CD4-positive, alpha-beta T cell (primary cell): ENCODE measurements at regions not wholly inside any gene's neighbourhood (a gene's known extent, or its start where the extent isn't known, plus 50 kb on each side); places are given as distances from the start of the nearest gene placed in this dataset.
"Not testable (repeated sequence)": the region's sequence is repeated elsewhere in the genome, so short reads cannot be mapped to it uniquely, and the experiment has no call there.

Experiments used
- ATAC-seq: fragments of 200-7000 bp; cut with Tn5 transposase; one replicate; pipeline ENCODE4 v1.10.0; 2022; ENCODE audit warnings: mild to moderate bottlenecking; ENCODE audit not compliant: poor library complexity
- CTCF ChIA-PET: fragments of 350-600 bp; sonication (Branson Sonifier 250); formaldehyde crosslinking; loops from one replicate; lab custom pipeline; 2021; ENCODE audit warnings: antibody characterized with exemption, inconsistent platforms; lab: Charles Lee
- POLR2A ChIA-PET: fragments of 350-600 bp; sonication (Branson Sonifier 250); formaldehyde crosslinking; loops from one replicate; lab custom pipeline; 2021; ENCODE audit warnings: antibody characterized with exemption, inconsistent platforms; lab: Charles Lee
- DNase-seq, 14 experiments: peaks; one replicate each; pipeline ENCODE4 v3.0.0-alpha.2; 2013 to 2020; ENCODE audit warnings: mixed read lengths in 2 of 14
- H3K27ac ChIP-seq, 2 donors: one replicate each; pipeline versions ENCODE4 v1.5.1 to v1.7.0; 2013; ENCODE audit warnings: low read length in 2 of 2, low read depth in 1 of 2, mild to moderate bottlenecking in 1 of 2
- H3K27me3 ChIP-seq, 2 experiments: 1 replicate in 1 of 2; 2 replicates in 1 of 2; pipeline versions ENCODE4 v1.6.1 to v1.7.0; 2013; ENCODE audit warnings: low read length in 2 of 2, control low read depth in 1 of 2, mild to moderate bottlenecking in 1 of 2, moderate library complexity in 1 of 2; ENCODE audit not compliant: insufficient read depth in 2 of 2, control insufficient read depth in 1 of 2
- H3K36me3 ChIP-seq: one replicate; pipeline ENCODE4 v1.6.1; 2013; ENCODE audit warnings: low read length, control low read depth; ENCODE audit not compliant: insufficient read depth
- H3K4me1 ChIP-seq: one replicate; pipeline ENCODE4 v1.6.1; 2013; ENCODE audit warnings: low read length, control low read depth; ENCODE audit not compliant: insufficient read depth
- H3K4me3 ChIP-seq: one replicate; pipeline ENCODE4 v1.5.1; 2013; ENCODE audit warnings: mild to moderate bottlenecking, low read length, moderate library complexity
- H3K9me3 ChIP-seq, 2 experiments: 1 replicate in 1 of 2; 2 replicates in 1 of 2; pipeline versions ENCODE4 v1.6.1 to v1.7.0; 2013; ENCODE audit warnings: low read length in 2 of 2, mild to moderate bottlenecking in 2 of 2, control low read depth in 1 of 2, moderate library complexity in 1 of 2; ENCODE audit not compliant: control insufficient read depth in 1 of 2, insufficient read depth in 1 of 2
- H3K27ac Mint-ChIP-seq: one replicate; pipeline ENCODE4 v1.8.0; 2020; ENCODE audit warnings: mixed read lengths
- H3K27me3 Mint-ChIP-seq: one replicate; pipeline ENCODE4 v1.8.0; 2021; ENCODE audit warnings: mixed read lengths
- H3K36me3 Mint-ChIP-seq: one replicate; pipeline ENCODE4 v1.8.0; 2021; ENCODE audit warnings: low read depth, mixed read lengths
- H3K4me1 Mint-ChIP-seq: one replicate; pipeline ENCODE4 v1.8.0; 2021; ENCODE audit warnings: low read depth, mixed read lengths
- H3K4me3 Mint-ChIP-seq: one replicate; pipeline ENCODE4 v1.8.0; 2020; ENCODE audit warnings: mild to moderate bottlenecking, mixed read lengths
- H3K9me3 Mint-ChIP-seq: one replicate; pipeline ENCODE4 v1.8.0; 2020; ENCODE audit warnings: mixed read lengths
- intact Hi-C, 2 experiments: fragments of 100-400 bp; cut with DNase I in 1 of 2; cut with micrococcal nuclease in 1 of 2; formaldehyde crosslinking; loops; one replicate each; pipeline versions ENCODE4 v1.15.1 to v1.9.0; 2023 to 2025; cut with DNase I, micrococcal nuclease

GRCh38 chr9:62798884-62799850, 1609.3 kb downstream of the SPATA31A7 start:
- H3K36me3 ChIP-seq, CTCF ChIA-PET, H3K27ac ChIP-seq, H3K27ac Mint-ChIP-seq, H3K36me3 Mint-ChIP-seq, ATAC-seq, POLR2A ChIA-PET, H3K9me3 Mint-ChIP-seq, intact Hi-C loops: not testable (repeated sequence)
- H3K4me3 ChIP-seq = peak overlapping the region; percentile 48
- DNase-seq = peak in 6 of 14 experiments; percentile 6 to 56 (median 31)
- H3K27me3 ChIP-seq = peaks cover 35 to 46% of the 10 kb centered on the region in 2 experiments
- Mint-ChIP-seq H3K4me3 (peak overlapping the region; percentile 76), H3K27me3 (peaks cover 45% of the 10 kb centered on the region), H3K4me1 (peaks cover 40% of the 10 kb centered on the region)
- H3K4me1 ChIP-seq = peaks cover 40% of the 10 kb centered on the region
- peaks cover 0 to 37% of the 10 kb centered on the region in 2 experiments for H3K9me3 ChIP-seq

DNA sequence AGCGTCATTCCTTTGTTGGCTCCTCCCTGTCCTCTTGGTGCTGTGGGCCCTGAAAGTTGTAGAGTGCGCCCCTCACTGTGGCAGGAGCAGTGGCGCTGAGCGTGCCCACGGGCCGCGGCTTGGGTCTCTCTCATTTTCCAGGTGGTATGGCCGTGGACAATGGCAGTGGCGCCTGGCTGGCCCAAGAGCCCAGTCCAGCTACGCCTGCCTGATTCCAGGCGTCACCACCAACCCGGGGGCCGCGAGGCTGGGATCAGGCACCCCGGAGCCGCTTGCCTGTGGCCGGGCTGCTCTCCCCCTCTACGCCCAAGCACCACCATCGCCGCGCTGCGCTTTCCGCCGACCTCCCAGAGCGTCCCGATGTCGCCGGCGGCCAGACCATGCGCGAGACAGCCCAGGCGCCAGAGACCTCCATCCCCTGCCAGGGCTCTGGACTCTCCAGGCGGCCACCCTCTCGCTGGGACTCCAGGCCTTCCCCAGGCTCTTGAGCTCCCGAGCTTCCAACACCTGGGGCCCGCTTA, 1610.1 kb downstream of the SPATA31A7 start:
- H3K36me3 ChIP-seq, H3K27ac ChIP-seq, CTCF ChIA-PET, ATAC-seq, H3K36me3 Mint-ChIP-seq, intact Hi-C loops, H3K9me3 Mint-ChIP-seq, POLR2A ChIA-PET, H3K27ac Mint-ChIP-seq: not testable (repeated sequence)
- peaks cover 0 to 37% of the 10 kb centered on the region in 2 experiments for H3K9me3 ChIP-seq
- peaks cover 40% of the 10 kb centered on the region for H3K4me1 ChIP-seq
- H3K4me3 Mint-ChIP-seq = peak overlapping the region; percentile 76
- H3K27me3 Mint-ChIP-seq = peaks cover 53% of the 10 kb centered on the region
- peak in 3 of 14 experiments; percentile 3 to 29 (median 28) for DNase-seq
- H3K4me3 ChIP-seq = peak overlapping the region; percentile 48
- H3K4me1 Mint-ChIP-seq = peaks cover 40% of the 10 kb centered on the region
- H3K27me3 ChIP-seq = peaks cover 38 to 51% of the 10 kb centered on the region in 2 experiments

GRCh38 chr9:62800451-62801371, 1610.9 kb downstream of the SPATA31A7 start:
- ATAC-seq, intact Hi-C loops, POLR2A ChIA-PET, CTCF ChIA-PET, H3K36me3 Mint-ChIP-seq, H3K9me3 Mint-ChIP-seq, H3K36me3 ChIP-seq, H3K27ac ChIP-seq, H3K27ac Mint-ChIP-seq: not testable (repeated sequence)
- H3K4me1 Mint-ChIP-seq = peaks cover 40% of the 10 kb centered on the region
- DNase-seq = peak in 4 of 14 experiments; percentile 9 to 22 (median 20)
- peaks cover 61% of the 10 kb centered on the region for H3K27me3 Mint-ChIP-seq
- peaks cover 40% of the 10 kb centered on the region for H3K4me1 ChIP-seq
- peak overlapping the region; percentile 48 for H3K4me3 ChIP-seq
- H3K4me3 Mint-ChIP-seq = peak overlapping the region; percentile 68
- peaks cover 38 to 59% of the 10 kb centered on the region in 2 experiments for H3K27me3 ChIP-seq
- H3K9me3 ChIP-seq = peaks cover 0 to 37% of the 10 kb centered on the region in 2 experiments

DNA sequence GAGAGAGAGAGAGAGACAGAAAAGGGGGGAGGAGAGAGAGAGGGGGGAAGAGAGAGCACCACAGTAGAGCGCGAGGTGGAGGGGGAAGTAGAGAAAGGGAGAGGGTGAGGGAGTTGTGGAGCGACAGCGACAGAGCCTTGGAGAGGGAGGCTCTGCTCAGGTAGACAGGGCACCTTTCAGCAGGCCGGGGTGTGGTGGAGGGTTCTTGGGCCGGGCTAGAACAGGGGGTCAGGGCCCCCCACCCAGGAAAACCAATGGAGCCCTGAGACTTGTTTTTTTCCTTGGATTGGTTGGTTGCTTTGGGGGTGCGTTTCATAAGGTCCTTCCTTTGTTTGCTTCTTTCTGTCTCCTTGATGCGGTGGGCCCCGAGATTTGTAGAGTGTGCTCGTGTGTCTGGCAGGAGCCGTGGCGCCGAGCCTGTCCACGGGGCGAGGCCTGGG, 1611.6 kb downstream of the SPATA31A7 start:
- H3K36me3 ChIP-seq, ATAC-seq, H3K27ac ChIP-seq, H3K9me3 Mint-ChIP-seq, H3K27ac Mint-ChIP-seq, CTCF ChIA-PET, intact Hi-C loops, H3K36me3 Mint-ChIP-seq, POLR2A ChIA-PET: not testable (repeated sequence)
- Histone ChIP-seq H3K27me3 (peaks cover 38 to 63% of the 10 kb centered on the region in 2 experiments), H3K4me1 (peaks cover 40% of the 10 kb centered on the region), H3K4me3 (peak overlapping the region; percentile 48), H3K9me3 (peaks cover 0 to 37% of the 10 kb centered on the region in 2 experiments)
- peaks cover 40% of the 10 kb centered on the region for H3K4me1 Mint-ChIP-seq
- peak overlapping the region; percentile 68 for H3K4me3 Mint-ChIP-seq
- DNase-seq = peak in 3 of 14 experiments; percentile 3 to 36 (median 28)
- H3K27me3 Mint-ChIP-seq = peaks cover 64% of the 10 kb centered on the region

- Mint-ChIP-seq H3K27me3 (peaks cover 64% of the 10 kb centered on the region), H3K4me1 (peaks cover 40% of the 10 kb centered on the region), H3K4me3 (peak overlapping the region; percentile 68)
- intact Hi-C loops, H3K9me3 Mint-ChIP-seq, CTCF ChIA-PET, H3K27ac ChIP-seq, H3K36me3 Mint-ChIP-seq, POLR2A ChIA-PET, H3K27ac Mint-ChIP-seq, H3K36me3 ChIP-seq: not testable (repeated sequence)
- peaks cover 40% of the 10 kb centered on the region for H3K4me1 ChIP-seq
- H3K27me3 ChIP-seq = peaks cover 38 to 63% of the 10 kb centered on the region in 2 experiments
- ATAC-seq (peak; percentile 83), DNase-seq (peak in 10 of 14 experiments; percentile 23 to 76 (median 45))
- peak overlapping the region; percentile 48 for H3K4me3 ChIP-seq
- H3K9me3 ChIP-seq = peaks cover 0 to 37% of the 10 kb centered on the region in 2 experiments
Observed at GRCh38 chr9:62801961-62802718, 1612.3 kb downstream of the SPATA31A7 start.

DNA sequence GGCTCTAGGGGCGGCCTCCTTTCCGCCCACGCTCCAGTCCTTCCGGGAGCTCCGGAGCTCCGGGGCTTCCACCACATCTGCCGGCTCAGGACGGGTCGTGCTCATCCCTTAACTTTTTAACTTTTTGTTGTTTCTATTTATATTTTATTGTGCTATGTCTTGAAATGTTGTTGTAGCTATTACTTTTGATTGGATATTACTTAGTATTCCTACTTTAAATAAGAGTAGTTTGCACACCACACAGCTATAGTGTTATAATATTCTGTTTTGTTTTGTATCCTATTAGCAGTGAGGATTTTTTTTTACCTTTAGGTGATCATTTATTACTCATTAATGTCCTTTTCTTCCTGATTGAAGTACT, 1612.9 kb downstream of the SPATA31A7 start:
- peak overlapping the region; percentile 58 for H3K4me3 Mint-ChIP-seq
- ATAC-seq, H3K27ac Mint-ChIP-seq, H3K9me3 Mint-ChIP-seq, H3K27ac ChIP-seq, POLR2A ChIA-PET, H3K36me3 ChIP-seq, intact Hi-C loops, CTCF ChIA-PET, DNase-seq, H3K36me3 Mint-ChIP-seq: not testable (repeated sequence)
- H3K4me1 Mint-ChIP-seq = peaks cover 40% of the 10 kb centered on the region
- Histone ChIP-seq H3K4me3 (peak overlapping the region; percentile 48), H3K9me3 (peaks cover 0 to 37% of the 10 kb centered on the region in 2 experiments), H3K27me3 (peaks cover 40 to 63% of the 10 kb centered on the region in 2 experiments), H3K4me1 (peaks cover 40% of the 10 kb centered on the region)
- peaks cover 69% of the 10 kb centered on the region for H3K27me3 Mint-ChIP-seq
